Activated B cell treated with CpG ODN at 0.5 μM for 24 hours (primary cell): ENCODE measurements at regions not wholly inside any gene's neighbourhood (a gene's known extent, or its start where the extent isn't known, plus 50 kb on each side); places are given as distances from the start of the nearest gene placed in this dataset.

Source experiments
- ATAC-seq: fragments of 200-7000 bp; cut with Tn5 transposase; one replicate; pipeline ENCODE4 v1.10.0; 2021; ENCODE audit warnings: low read depth, mild to moderate bottlenecking, moderate library complexity
- CTCF ChIA-PET: fragments of 350-600 bp; sonication (Branson Sonifier 250); formaldehyde crosslinking; loops from one replicate; lab custom pipeline; 2021; ENCODE audit warnings: antibody characterized with exemption; lab: Charles Lee
- POLR2A ChIA-PET: fragments of 350-600 bp; sonication (Branson Sonifier 250); formaldehyde crosslinking; loops from one replicate; lab custom pipeline; 2021; ENCODE audit warnings: antibody characterized with exemption; lab: Charles Lee
- DNase-seq: peaks from one replicate; pipeline ENCODE4 v3.0.0; 2022
- H3K27ac Mint-ChIP-seq: one replicate; pipeline ENCODE4 v1.8.0; 2020; ENCODE audit warnings: mixed read lengths
- H3K27me3 Mint-ChIP-seq: one replicate; pipeline ENCODE4 v1.8.0; 2021; ENCODE audit warnings: mixed read lengths
- H3K36me3 Mint-ChIP-seq: one replicate; pipeline ENCODE4 v1.8.0; 2021; ENCODE audit warnings: low read depth, mixed read lengths
- H3K4me1 Mint-ChIP-seq: one replicate; pipeline ENCODE4 v1.8.0; 2021; ENCODE audit warnings: mixed read lengths
- H3K4me3 Mint-ChIP-seq: one replicate; pipeline ENCODE4 v1.8.0; 2020; ENCODE audit warnings: mild to moderate bottlenecking, mixed read lengths
- H3K9me3 Mint-ChIP-seq: one replicate; pipeline ENCODE4 v1.8.0; 2020; ENCODE audit warnings: mixed read lengths
- intact Hi-C: fragments of 100-400 bp; cut with micrococcal nuclease; formaldehyde crosslinking; loops from one replicate; pipeline ENCODE4 v1.15.1; 2024
- TF ChIP-seq, protein P1 (sequence below): fragments of 200-600 bp; IDR thresholded peaks from one replicate; pipeline ENCODE4 v1.8.0; 2022; ENCODE audit warnings: antibody characterized with exemption, mild to moderate bottlenecking

GRCh38 chr4:127118681-127119080 is 514.1 kb upstream of the INTU start:
- ChIA-PET POLR2A (no interaction called here), CTCF (no interaction called here)
- TF ChIP-seq, protein P1, sequence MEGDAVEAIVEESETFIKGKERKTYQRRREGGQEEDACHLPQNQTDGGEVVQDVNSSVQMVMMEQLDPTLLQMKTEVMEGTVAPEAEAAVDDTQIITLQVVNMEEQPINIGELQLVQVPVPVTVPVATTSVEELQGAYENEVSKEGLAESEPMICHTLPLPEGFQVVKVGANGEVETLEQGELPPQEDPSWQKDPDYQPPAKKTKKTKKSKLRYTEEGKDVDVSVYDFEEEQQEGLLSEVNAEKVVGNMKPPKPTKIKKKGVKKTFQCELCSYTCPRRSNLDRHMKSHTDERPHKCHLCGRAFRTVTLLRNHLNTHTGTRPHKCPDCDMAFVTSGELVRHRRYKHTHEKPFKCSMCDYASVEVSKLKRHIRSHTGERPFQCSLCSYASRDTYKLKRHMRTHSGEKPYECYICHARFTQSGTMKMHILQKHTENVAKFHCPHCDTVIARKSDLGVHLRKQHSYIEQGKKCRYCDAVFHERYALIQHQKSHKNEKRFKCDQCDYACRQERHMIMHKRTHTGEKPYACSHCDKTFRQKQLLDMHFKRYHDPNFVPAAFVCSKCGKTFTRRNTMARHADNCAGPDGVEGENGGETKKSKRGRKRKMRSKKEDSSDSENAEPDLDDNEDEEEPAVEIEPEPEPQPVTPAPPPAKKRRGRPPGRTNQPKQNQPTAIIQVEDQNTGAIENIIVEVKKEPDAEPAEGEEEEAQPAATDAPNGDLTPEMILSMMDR = no peak
- Mint-ChIP-seq H3K9me3 (peaks cover 12% of the 10 kb centered on the region), H3K4me3 (no peak overlapping the region), H3K27me3 (no peaks in the 10 kb centered on the region), H3K36me3 (no peaks in the 10 kb centered on the region), H3K27ac (no peak overlapping the region), H3K4me1 (no peaks in the 10 kb centered on the region)
- ATAC-seq = no peak
- intact Hi-C loops = no loop called here
- no peak for DNase-seq

GRCh38 chr4:127120441-127121090 is 512.2 kb upstream of the INTU start:
- TF ChIP-seq, protein P1 = no peak
- intact Hi-C loops = no loop called here
- POLR2A ChIA-PET = no interaction called here
- Mint-ChIP-seq H3K27me3 (no peaks in the 10 kb centered on the region), H3K36me3 (no peaks in the 10 kb centered on the region), H3K4me1 (no peaks in the 10 kb centered on the region), H3K4me3 (no peak overlapping the region), H3K27ac (no peak overlapping the region), H3K9me3 (peaks cover 15% of the 10 kb centered on the region)
- CTCF ChIA-PET = no interaction called here
- ATAC-seq (no peak), DNase-seq (no peak)

DNA sequence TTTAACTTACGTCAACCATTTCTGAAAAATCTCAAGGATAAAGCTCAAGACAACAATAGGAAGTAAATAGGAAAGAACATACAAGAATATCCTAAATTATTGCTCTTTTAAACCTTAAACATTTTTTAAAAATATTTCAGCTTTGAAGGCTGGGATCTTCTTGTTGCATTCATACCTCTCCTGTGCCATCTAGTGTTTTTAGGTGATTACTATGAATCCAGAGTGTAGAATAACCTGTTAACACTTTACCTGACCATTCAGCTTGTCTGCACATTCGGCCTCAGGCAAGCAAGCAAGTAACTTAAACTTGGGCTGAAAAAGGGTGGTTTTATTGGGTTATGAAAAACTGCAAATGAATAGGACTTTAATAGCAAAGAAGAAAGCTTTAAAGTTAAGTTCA is 507.8 kb upstream of the INTU start:
- no peak for DNase-seq
- TF ChIP-seq, protein P1 = no peak
- POLR2A ChIA-PET = no interaction called here
- no peak overlapping the region for H3K27ac Mint-ChIP-seq
- no peaks in the 10 kb centered on the region for H3K4me1 Mint-ChIP-seq
- H3K36me3 Mint-ChIP-seq = no peaks in the 10 kb centered on the region
- H3K9me3 Mint-ChIP-seq = peaks cover 14% of the 10 kb centered on the region
- no peaks in the 10 kb centered on the region for H3K27me3 Mint-ChIP-seq
- ATAC-seq = no peak
- intact Hi-C loops = no loop called here
- H3K4me3 Mint-ChIP-seq = no peak overlapping the region
- CTCF ChIA-PET = no interaction called here

GRCh38 chr4:127126718-127127117 is 506.0 kb upstream of the INTU start:
- Mint-ChIP-seq H3K27ac (no peak overlapping the region), H3K4me3 (no peak overlapping the region), H3K9me3 (peaks cover 12% of the 10 kb centered on the region), H3K4me1 (no peaks in the 10 kb centered on the region), H3K36me3 (no peaks in the 10 kb centered on the region), H3K27me3 (no peaks in the 10 kb centered on the region)
- ChIA-PET CTCF (no interaction called here), POLR2A (no interaction called here)
- intact Hi-C loops = no loop called here
- no peak for DNase-seq
- ATAC-seq = no peak
- TF ChIP-seq, protein P1 = no peak

DNA sequence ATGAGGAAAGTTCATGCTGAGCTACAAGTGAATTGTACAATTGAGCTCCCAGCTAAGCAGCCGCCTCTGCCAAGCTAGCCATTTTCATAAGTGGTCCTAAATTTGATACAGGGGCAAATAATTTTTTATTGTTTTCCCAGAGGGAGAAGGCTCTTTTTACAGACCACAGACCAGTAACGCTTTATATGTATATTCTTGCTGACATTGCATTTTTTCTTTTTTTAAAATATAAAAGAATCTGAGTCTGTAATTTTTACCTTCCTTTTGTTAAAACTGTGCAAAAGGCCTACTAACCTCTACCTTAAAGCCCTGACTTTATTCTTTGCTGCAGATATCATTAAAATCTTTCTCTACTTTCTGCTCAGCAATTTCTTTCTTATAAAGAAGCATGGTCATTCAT is 501.2 kb upstream of the INTU start:
- no peak overlapping the region for H3K4me3 Mint-ChIP-seq
- H3K4me1 Mint-ChIP-seq = no peaks in the 10 kb centered on the region
- H3K9me3 Mint-ChIP-seq = peaks cover 3% of the 10 kb centered on the region
- DNase-seq (no peak), ATAC-seq (no peak)
- ChIA-PET POLR2A (no interaction called here), CTCF (no interaction called here)
- TF ChIP-seq, protein P1 = no peak
- intact Hi-C loops = no loop called here
- no peaks in the 10 kb centered on the region for H3K36me3 Mint-ChIP-seq
- no peaks in the 10 kb centered on the region for H3K27me3 Mint-ChIP-seq
- H3K27ac Mint-ChIP-seq = no peak overlapping the region
